Muscle of leg (tissue), 3 donors: ENCODE measurements at regions not wholly inside any gene's neighbourhood (a gene's known extent, or its start where the extent isn't known, plus 50 kb on each side); places are given as distances from the start of the nearest gene placed in this dataset.

Experiments
- DNase-seq: peaks from one replicate; pipeline ENCODE4 v3.0.0; 2013
- H3K27ac ChIP-seq: one replicate; pipeline ENCODE4 v1.5.1; 2013; ENCODE audit warnings: mild to moderate bottlenecking, low read length, control low read depth
- H3K27me3 ChIP-seq: one replicate; pipeline ENCODE4 v1.6.1; 2013; ENCODE audit warnings: low read length; ENCODE audit not compliant: control insufficient read depth, insufficient read depth
- H3K36me3 ChIP-seq: one replicate; pipeline ENCODE4 v1.6.1; 2013; ENCODE audit warnings: low read length; ENCODE audit not compliant: control insufficient read depth, insufficient read depth
- H3K4me1 ChIP-seq: one replicate; pipeline ENCODE4 v1.6.1; 2013; ENCODE audit warnings: low read length; ENCODE audit not compliant: control insufficient read depth, insufficient read depth
- H3K4me3 ChIP-seq: one replicate; pipeline ENCODE4 v1.5.1; 2013; ENCODE audit warnings: low read length, control low read depth
- H3K9me3 ChIP-seq: replicated peaks from 2 replicates; pipeline ENCODE4 v1.6.1; 2013; ENCODE audit warnings: low read depth, low read length; ENCODE audit not compliant: control insufficient read depth
- WGBS: methylation state at CpG from one replicate; pipeline ENCODE4 v1.1.5; 2013; ENCODE audit warnings: missing lambda C conversion rate; ENCODE audit not compliant: insufficient coverage; 5-methylcytosine and 5-hydroxymethylcytosine counted together

- WGBS = no CpG with 5 or more reads among the region's 4 CpGs
- no peaks in the 10 kb centered on the region for H3K4me1 ChIP-seq
- DNase-seq = no peak
- no peak overlapping the region for H3K27ac ChIP-seq
- H3K4me3 ChIP-seq = no peak overlapping the region
- H3K27me3 ChIP-seq = no peaks in the 10 kb centered on the region
- H3K36me3 ChIP-seq = no peaks in the 10 kb centered on the region
- H3K9me3 ChIP-seq = no peaks in the 10 kb centered on the region
These were observed 938.1 kb upstream of the EPHA7 start for GRCh38 chr6:94357381-94357980.

GRCh38 chr6:94350833-94351232 lies 931.5 kb upstream of the EPHA7 start:
- WGBS = 28% methylated on average over 3 of the region's 8 CpGs
- DNase-seq = no peak

GRCh38 chr6:94349227-94349626 lies 929.9 kb upstream of the EPHA7 start:
- DNase-seq = no peak
- no peaks in the 10 kb centered on the region for H3K27me3 ChIP-seq
- no peaks in the 10 kb centered on the region for H3K36me3 ChIP-seq
- no CpG with 5 or more reads among the region's 1 CpG for WGBS
- H3K9me3 ChIP-seq = no peaks in the 10 kb centered on the region
- H3K4me3 ChIP-seq = no peak overlapping the region
- H3K27ac ChIP-seq = no peak overlapping the region
- no peaks in the 10 kb centered on the region for H3K4me1 ChIP-seq

More at GRCh38 chr6:94350833-94351232, 931.5 kb upstream of the EPHA7 start:
- Histone ChIP-seq H3K36me3 (no peaks in the 10 kb centered on the region), H3K27me3 (no peaks in the 10 kb centered on the region), H3K4me1 (no peaks in the 10 kb centered on the region), H3K27ac (no peak overlapping the region), H3K4me3 (no peak overlapping the region), H3K9me3 (no peaks in the 10 kb centered on the region)

GRCh38 chr6:94344866-94345265 lies 925.5 kb upstream of the EPHA7 start:
- no CpG with 5 or more reads among the region's 1 CpG for WGBS
- H3K9me3 ChIP-seq = no peaks in the 10 kb centered on the region
- H3K27me3 ChIP-seq = no peaks in the 10 kb centered on the region
- H3K27ac ChIP-seq = no peak overlapping the region
- H3K4me1 ChIP-seq = no peaks in the 10 kb centered on the region
- DNase-seq = no peak
- no peak overlapping the region for H3K4me3 ChIP-seq
- H3K36me3 ChIP-seq = no peaks in the 10 kb centered on the region

- H3K36me3 ChIP-seq = no peaks in the 10 kb centered on the region
- no peaks in the 10 kb centered on the region for H3K27me3 ChIP-seq
- WGBS = 15% methylated on average over 2 of the region's 2 CpGs
- no peaks in the 10 kb centered on the region for H3K4me1 ChIP-seq
- DNase-seq = no peak
- H3K27ac ChIP-seq = no peak overlapping the region
- H3K4me3 ChIP-seq = no peak overlapping the region
- no peaks in the 10 kb centered on the region for H3K9me3 ChIP-seq
These were observed 921.8 kb upstream of the EPHA7 start for GRCh38 chr6:94341173-94341572.

- peaks cover 7% of the 10 kb centered on the region for H3K9me3 ChIP-seq
- H3K4me3 ChIP-seq = no peak overlapping the region
- DNase-seq = no peak
- no CpG with 5 or more reads among the region's 1 CpG for WGBS
- H3K4me1 ChIP-seq = no peaks in the 10 kb centered on the region
- H3K36me3 ChIP-seq = no peaks in the 10 kb centered on the region
- H3K27me3 ChIP-seq = no peaks in the 10 kb centered on the region
- no peak overlapping the region for H3K27ac ChIP-seq
These were observed 904.5 kb upstream of the EPHA7 start for GRCh38 chr6:94323853-94324252.

- no peak for DNase-seq
- Histone ChIP-seq H3K9me3 (peaks cover 6% of the 10 kb centered on the region), H3K27ac (no peak overlapping the region), H3K4me3 (no peak overlapping the region), H3K4me1 (no peaks in the 10 kb centered on the region), H3K36me3 (no peaks in the 10 kb centered on the region), H3K27me3 (no peaks in the 10 kb centered on the region)
- 58% methylated on average over 2 of the region's 5 CpGs for WGBS
These were observed 881.2 kb upstream of the EPHA7 start for GRCh38 chr6:94300424-94301144.

GRCh38 chr6:94289131-94289530 lies 869.8 kb upstream of the EPHA7 start:
- no peak overlapping the region for H3K4me3 ChIP-seq
- H3K27ac ChIP-seq = no peak overlapping the region
- H3K27me3 ChIP-seq = no peaks in the 10 kb centered on the region
- H3K36me3 ChIP-seq = no peaks in the 10 kb centered on the region
- DNase-seq = no peak
- no peaks in the 10 kb centered on the region for H3K4me1 ChIP-seq
- 76% methylated on average over 4 of the region's 6 CpGs for WGBS
- no peaks in the 10 kb centered on the region for H3K9me3 ChIP-seq

- Histone ChIP-seq H3K4me1 (no peaks in the 10 kb centered on the region), H3K27ac (no peak overlapping the region), H3K9me3 (no peaks in the 10 kb centered on the region), H3K27me3 (no peaks in the 10 kb centered on the region), H3K4me3 (no peak overlapping the region), H3K36me3 (no peaks in the 10 kb centered on the region)
- 20% methylated on average over 4 of the region's 5 CpGs for WGBS
- no peak for DNase-seq
These were observed 858.8 kb upstream of the EPHA7 start for GRCh38 chr6:94278146-94278545.

GRCh38 chr6:94272327-94272726 lies 853.0 kb upstream of the EPHA7 start:
- no peaks in the 10 kb centered on the region for H3K9me3 ChIP-seq
- DNase-seq = no peak
- no peak overlapping the region for H3K4me3 ChIP-seq
- no peaks in the 10 kb centered on the region for H3K36me3 ChIP-seq
- WGBS = 75% methylated on average over 2 of the region's 2 CpGs
- H3K27me3 ChIP-seq = no peaks in the 10 kb centered on the region
- no peaks in the 10 kb centered on the region for H3K4me1 ChIP-seq
- no peak overlapping the region for H3K27ac ChIP-seq
